Ascending aorta (tissue), 2 donors: ENCODE measurements at regions not wholly inside any gene's neighbourhood (a gene's known extent, or its start where the extent isn't known, plus 50 kb on each side); places are given as distances from the start of the nearest gene placed in this dataset.

Experiments used
- DNase-seq, 2 donors: peaks; one replicate each; pipeline ENCODE4 v3.0.0-alpha.2; 2019; ENCODE audit warnings: low spot score in 2 of 2
- H3K27ac ChIP-seq, 2 donors: fragments of 200-600 bp; sonication (generic); one replicate each; pipeline ENCODE4 v1.5.1; 2016 to 2017; ENCODE audit warnings: mild to moderate bottlenecking in 1 of 2
- H3K27me3 ChIP-seq: fragments of 200-600 bp; sonication (generic); one replicate; pipeline ENCODE4 v1.5.1; 2017
- H3K36me3 ChIP-seq, 2 donors: fragments of 200-600 bp; sonication (generic); one replicate each; pipeline ENCODE4 v1.5.1; 2016
- H3K4me1 ChIP-seq, 2 donors: fragments of 200-600 bp; sonication (generic); one replicate each; pipeline ENCODE4 v1.5.1; 2016 to 2017; ENCODE audit warnings: mild to moderate bottlenecking in 1 of 2
- H3K4me3 ChIP-seq, 2 donors: fragments of 200-600 bp; sonication (generic); one replicate each; pipeline ENCODE4 v1.5.1; 2016 to 2017; ENCODE audit warnings: mild to moderate bottlenecking in 1 of 2
- H3K9me3 ChIP-seq, 2 donors: fragments of 200-600 bp; sonication (generic); one replicate each; pipeline ENCODE4 v1.5.1; 2016
- intact Hi-C: fragments of 100-400 bp; cut with DNase I; formaldehyde crosslinking; loops from one replicate; pipeline ENCODE4 v1.15.1; 2023
- TF ChIP-seq, protein P1 (sequence below), 3 experiments: fragments of 200-600 bp in 2 of 3; fragments of 450-650 bp in 1 of 3; sonication (generic) in 2 of 3; IDR thresholded peaks; one replicate each; pipeline ENCODE4 v1.5.1; 2016 to 2019; ENCODE audit warnings: antibody characterized with exemption in 3 of 3, mild to moderate bottlenecking in 1 of 3, moderate library complexity in 1 of 3

DNA sequence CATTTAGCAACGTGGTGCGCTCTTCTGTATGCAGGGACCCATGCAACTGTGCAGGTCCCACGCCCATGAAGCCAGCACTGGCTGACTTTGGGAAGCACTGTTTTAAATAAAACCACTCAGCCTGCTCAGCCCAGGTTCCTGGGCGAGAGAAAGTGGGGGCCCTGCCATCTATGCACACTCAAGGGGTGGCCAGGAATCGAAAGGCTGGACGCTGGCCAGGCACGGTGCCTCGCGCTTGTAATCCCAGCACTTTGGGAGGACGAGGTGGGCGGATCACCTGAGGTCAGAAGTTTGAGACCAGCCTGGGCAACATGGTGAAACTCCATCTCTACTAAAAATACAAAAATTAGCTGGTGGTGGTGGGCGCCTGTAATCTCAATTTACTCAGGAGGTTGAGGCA, 179.9 kb upstream of the TBX3 start:
- H3K4me3 ChIP-seq = no peak overlapping the region
- intact Hi-C loops = no loop called here
- H3K27ac ChIP-seq = no peak overlapping the region
- H3K27me3 ChIP-seq = no peaks in the 10 kb centered on the region
- no peak for DNase-seq
- no peaks in the 10 kb centered on the region for H3K4me1 ChIP-seq
- no peaks in the 10 kb centered on the region for H3K36me3 ChIP-seq
- TF ChIP-seq, protein P1, sequence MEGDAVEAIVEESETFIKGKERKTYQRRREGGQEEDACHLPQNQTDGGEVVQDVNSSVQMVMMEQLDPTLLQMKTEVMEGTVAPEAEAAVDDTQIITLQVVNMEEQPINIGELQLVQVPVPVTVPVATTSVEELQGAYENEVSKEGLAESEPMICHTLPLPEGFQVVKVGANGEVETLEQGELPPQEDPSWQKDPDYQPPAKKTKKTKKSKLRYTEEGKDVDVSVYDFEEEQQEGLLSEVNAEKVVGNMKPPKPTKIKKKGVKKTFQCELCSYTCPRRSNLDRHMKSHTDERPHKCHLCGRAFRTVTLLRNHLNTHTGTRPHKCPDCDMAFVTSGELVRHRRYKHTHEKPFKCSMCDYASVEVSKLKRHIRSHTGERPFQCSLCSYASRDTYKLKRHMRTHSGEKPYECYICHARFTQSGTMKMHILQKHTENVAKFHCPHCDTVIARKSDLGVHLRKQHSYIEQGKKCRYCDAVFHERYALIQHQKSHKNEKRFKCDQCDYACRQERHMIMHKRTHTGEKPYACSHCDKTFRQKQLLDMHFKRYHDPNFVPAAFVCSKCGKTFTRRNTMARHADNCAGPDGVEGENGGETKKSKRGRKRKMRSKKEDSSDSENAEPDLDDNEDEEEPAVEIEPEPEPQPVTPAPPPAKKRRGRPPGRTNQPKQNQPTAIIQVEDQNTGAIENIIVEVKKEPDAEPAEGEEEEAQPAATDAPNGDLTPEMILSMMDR (IDR thresholded peaks at IDR 0.05) = no peak
- no peaks in the 10 kb centered on the region for H3K9me3 ChIP-seq

DNA sequence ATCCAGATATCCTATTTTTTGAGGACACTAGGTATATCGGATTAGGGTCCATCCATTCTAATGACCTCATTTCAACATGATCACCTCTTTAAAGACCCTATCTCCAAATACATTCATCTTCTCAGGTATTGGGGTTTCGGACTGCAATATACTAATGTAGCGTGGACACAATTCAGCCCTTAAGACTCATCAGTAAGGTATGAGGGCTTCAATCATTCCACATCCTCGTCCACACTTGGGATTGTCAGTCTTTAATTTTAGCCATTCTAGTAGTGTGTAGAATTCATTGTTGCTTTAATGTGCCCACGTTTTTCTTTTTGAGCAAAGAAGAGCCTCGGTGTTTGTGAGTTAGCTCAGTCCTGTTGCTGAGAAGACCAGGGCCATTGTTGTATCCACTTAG, 177.0 kb upstream of the TBX3 start:
- Histone ChIP-seq H3K27me3 (no peaks in the 10 kb centered on the region), H3K27ac (no peak overlapping the region), H3K9me3 (no peaks in the 10 kb centered on the region), H3K4me1 (no peaks in the 10 kb centered on the region), H3K4me3 (no peak overlapping the region), H3K36me3 (no peaks in the 10 kb centered on the region)
- TF ChIP-seq, protein P1 (IDR thresholded peaks at IDR 0.05) = no peak
- DNase-seq = no peak
- intact Hi-C loops = no loop called here

DNA sequence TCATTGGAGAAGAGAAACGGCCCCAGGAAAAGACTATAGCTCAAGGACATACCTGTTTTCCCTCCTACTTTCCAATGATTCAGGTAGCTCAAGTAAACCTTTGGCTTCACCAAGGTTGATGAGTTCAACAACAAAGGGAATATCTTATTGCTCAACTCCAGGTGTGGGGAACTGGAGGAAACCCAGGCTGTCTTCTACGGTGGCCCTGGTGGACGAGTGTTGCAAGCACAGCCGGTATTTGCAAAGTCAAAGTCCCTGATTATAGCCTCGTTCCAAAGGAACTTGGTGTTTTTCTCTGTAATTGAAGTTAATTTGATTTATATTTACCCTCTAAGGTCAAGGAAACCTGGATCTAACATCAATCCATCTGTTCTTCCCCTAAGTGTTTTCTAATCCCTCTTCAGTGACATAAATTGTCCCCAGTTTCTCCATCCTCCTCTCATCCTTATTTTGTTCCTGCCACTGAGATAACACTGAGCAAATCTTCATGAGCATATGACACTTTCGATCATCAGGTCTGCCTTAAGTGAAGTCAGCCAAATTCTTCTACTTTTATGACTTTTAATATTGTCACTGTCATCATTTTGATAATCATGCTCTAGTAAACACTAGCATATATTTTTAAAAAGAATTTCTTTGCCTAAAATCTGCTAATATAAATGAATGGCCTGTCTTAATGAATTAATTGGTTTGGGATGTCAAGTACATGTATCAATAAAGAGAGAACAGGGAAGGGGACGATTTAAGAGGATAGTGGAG, 174.6 kb upstream of the TBX3 start:
- intact Hi-C loops = no loop called here
- H3K4me1 ChIP-seq = no peaks in the 10 kb centered on the region
- no peak overlapping the region for H3K4me3 ChIP-seq
- no peak for DNase-seq
- H3K36me3 ChIP-seq = no peaks in the 10 kb centered on the region
- no peaks in the 10 kb centered on the region for H3K9me3 ChIP-seq
- TF ChIP-seq, protein P1 (IDR thresholded peaks at IDR 0.05) = no peak
- no peaks in the 10 kb centered on the region for H3K27me3 ChIP-seq
- no peak overlapping the region for H3K27ac ChIP-seq

DNA sequence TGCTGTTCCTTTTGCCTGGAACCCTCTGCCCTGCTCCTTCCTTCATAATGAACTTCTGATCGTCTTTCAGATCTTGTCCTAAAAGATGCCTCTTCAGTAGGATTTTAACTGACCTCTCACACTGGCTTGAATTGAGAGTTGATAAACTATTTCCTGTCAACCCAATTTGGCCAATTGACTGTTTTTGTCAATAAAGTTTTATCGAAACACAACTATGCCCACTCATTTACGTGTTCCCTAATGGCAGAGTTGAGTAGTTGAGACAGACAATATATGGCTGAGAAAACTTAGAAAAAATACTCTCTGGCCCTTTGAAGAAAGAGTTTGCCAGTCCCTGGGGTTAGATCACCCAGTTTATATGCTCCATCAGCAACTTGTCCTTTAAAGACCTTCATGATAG, 171.7 kb upstream of the TBX3 start:
- no peaks in the 10 kb centered on the region for H3K9me3 ChIP-seq
- no peak for DNase-seq
- TF ChIP-seq, protein P1 (IDR thresholded peaks at IDR 0.05) = no peak
- no peak overlapping the region for H3K27ac ChIP-seq
- no peaks in the 10 kb centered on the region for H3K36me3 ChIP-seq
- intact Hi-C loops = no loop called here
- no peaks in the 10 kb centered on the region for H3K27me3 ChIP-seq
- H3K4me3 ChIP-seq = no peak overlapping the region
- no peaks in the 10 kb centered on the region for H3K4me1 ChIP-seq

DNA sequence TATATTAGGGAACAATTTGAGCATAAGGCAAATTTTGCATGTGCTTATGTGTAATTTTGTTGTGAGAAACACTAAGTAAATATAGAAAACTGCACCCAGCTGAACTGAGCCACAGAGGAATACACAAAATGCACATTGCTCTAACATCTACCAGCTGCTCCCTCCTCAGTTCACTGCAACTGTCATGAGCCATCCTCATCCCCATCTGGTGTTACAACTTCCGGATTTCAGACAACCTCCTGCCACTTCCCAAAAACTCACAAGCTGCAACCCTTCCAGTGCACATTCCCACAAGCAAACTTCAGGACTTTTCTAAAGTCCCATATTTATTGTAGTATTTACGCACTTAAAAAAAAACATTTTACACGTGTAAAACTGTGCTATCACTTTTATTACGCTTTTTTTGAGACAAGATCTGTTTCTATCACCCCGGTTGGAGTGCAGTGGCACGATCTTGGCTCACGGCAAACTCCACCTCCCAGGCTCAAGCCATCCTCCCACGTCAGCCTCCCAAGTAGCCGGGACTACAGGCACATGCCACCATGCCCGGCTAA, 169.1 kb upstream of the TBX3 start:
- intact Hi-C loops = no loop called here
- Histone ChIP-seq H3K36me3 (no peaks in the 10 kb centered on the region), H3K27ac (no peak overlapping the region), H3K27me3 (no peaks in the 10 kb centered on the region), H3K4me1 (no peaks in the 10 kb centered on the region), H3K9me3 (no peaks in the 10 kb centered on the region), H3K4me3 (no peak overlapping the region)
- no peak for DNase-seq
- TF ChIP-seq, protein P1 (IDR thresholded peaks at IDR 0.05) = no peak
